NCI-H524 treated with DMSO at 0.1 percent for 48 hours (cell line): ENCODE measurements at regions not wholly inside any gene's neighbourhood (a gene's known extent, or its start where the extent isn't known, plus 50 kb on each side); places are given as distances from the start of the nearest gene placed in this dataset.
"Not testable (repeated sequence)": the region's sequence is repeated elsewhere in the genome, so short reads cannot be mapped to it uniquely, and the experiment has no call there.

Source experiments
- DNase-seq: peaks from one replicate; lab custom pipeline; 2025; lab: John Stamatoyannopoulos, UW

DNA sequence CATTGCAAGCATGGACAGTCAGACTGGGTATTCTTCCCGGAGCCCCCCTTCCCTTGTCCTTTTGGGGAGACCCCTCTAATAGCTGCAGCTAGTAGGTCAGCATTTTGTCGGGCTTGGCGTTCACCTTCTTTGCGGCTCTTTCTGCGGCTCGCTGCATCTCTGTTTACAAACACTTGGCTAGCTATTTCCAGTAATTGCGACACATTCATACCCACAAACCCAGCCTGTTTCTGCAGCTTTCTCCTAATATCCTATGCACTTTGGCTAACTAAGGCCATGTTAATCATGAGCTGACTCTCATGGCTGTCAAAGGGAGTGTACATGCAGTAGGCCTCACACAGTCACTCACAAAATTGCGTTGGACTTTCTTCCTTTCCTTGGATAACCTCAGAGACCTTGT is 716.4 kb downstream of the AMY1C start:
- no peak for DNase-seq

DNA sequence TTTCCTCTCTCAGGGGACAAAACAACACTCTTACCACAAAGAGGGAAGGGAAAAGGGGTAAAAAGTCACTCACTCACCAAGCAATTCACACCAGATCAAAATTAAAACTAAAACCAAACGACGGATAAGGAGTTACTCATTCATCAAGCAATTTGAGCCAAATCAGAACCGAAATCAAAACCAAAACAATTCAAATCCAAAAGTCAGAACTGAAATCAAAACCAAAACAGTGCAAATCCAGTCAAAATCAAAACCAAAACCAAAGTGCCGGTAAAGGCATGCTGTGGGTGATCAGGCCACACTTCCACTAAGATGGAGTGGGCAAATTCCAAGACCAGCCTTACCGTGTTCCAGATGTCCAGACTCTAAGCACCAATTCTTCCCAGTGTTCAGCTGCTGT is 717.9 kb downstream of the AMY1C start:
- DNase-seq = no peak

DNA sequence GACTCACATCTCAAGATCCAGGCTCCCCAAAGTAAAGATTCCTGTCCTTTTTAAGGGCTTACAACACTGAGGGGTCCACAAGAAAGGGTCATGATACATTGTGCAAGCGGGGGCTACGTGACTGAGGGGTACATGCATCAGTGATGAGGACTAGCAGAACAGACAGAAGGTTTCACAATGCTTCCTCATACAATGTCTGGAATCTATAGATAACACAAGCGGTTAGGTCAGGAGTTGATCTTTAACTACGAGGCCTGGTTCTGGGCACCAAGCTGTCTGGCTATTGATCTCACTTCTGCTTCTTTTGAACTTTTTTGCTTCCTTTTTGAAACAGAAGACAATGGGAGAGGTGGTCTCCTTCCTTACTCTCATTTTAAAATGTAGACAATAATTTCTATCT is 718.6 kb downstream of the AMY1C start:
- no peak for DNase-seq

DNA sequence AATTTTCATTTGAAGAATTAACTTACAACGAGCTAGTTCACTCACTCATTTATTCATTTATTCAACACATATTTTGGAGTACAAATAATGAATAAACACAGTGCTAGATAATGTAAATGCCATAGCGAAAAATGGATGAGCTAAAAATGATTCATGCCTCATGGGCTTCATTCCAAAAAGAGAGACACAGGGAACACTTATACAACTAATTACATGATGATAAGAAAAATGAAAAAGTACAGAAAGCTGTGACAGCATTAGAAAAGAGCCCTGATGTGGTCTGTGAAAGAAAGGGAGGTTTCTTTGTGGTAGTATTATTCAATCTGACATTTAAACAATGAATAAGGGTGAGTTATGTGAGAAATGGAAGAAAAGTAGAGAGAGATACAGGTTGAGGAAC is 726.4 kb downstream of the AMY1C start:
- DNase-seq = no peak

DNA sequence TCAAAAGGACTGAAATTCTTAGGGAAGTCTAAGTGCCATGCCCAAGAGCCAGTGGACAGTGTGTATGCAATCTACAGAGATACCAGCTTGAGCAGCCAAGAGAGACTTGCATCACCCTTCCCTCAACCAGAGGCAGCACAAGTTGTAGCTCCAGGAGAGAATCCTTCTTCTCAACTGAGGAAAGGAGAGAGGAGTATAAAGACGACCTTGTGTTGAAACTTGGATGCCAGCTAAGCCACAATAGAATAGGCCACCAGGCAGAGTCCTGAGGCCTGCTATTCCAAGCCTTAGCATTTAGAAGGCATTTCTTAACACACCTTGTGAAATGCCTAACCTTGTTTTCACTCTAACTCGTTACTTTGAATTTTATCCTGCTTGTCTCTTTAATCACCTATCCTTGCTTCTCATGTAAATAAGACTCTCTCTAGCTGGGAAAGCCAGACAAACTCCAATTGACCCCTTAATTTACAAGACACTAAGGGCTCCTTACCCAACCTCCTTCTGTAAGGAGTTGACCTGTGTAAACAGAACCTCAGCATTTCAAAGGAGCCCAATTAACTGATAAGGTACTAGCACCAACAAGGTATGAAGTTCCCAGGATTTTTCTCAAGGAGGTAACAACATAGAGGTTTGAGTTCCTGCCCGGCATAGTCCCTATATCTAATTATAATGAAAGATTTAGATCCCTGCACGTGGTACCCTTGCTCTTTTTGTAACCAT is 738.8 kb downstream of the AMY1C start:
- no peak for DNase-seq

DNA sequence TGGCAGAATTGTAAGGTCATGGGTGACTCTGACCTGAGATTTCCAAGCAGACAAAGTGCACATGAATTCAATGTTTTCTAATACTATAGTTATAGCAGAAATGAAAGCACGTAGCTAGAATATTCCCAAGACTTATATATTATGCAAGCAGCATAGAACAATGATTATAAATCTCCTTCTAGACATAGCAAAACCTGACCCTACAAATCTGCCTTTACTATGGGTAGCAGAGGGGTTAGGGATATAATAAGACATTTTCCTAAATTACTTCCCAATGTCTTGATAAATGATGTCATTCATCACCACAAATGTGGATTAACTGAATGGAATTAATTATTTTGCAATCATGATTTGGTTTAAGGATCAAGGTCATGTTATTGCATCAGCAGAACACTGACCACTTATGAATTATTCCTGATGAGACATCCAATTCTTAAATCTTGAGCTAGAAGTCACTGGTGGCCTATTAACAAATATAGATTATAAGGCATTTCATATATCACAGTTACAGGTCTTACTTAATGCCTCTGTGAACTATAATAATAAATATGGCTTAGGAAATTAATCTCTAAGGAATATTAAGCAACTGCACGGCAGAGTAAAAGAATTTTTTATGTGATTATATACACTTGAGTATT is 776.6 kb downstream of the AMY1C start:
- DNase-seq = no peak

DNA sequence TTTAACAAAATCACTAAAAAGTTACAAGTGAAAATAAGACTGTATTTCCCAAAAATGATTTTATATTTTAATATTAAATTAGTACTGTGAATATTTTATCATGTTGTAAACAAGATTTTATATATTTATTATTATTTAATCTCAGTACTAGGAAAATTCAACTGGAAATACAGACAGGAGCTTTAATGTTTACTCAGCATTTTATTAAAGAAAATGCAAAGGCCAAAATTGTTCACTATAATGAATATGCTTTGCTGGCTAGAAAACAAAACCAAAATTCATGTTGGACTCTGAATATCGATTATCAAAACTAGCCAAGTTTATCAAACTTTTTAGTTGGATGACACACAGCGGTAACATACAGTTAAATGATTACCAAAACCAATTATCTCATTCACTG is 782.3 kb downstream of the AMY1C start:
- no peak for DNase-seq

DNA sequence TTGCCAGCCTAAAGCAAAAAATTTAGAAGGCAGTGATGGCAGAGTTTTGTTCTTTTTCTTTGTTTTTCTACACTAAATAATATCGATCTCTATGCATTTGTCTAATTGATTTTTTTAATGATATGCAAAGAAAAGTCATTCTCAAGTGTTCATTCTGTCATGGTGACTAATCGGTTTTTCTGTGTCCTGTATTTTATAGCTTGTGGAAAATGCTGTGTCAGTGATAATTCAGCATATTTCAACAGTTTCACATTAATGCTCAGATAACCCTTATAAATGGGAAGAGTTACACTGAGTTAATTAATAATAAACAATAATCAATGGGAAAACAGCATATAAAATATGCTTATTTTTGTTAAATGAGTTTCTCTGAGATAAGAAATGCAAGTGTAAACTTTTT is 824.9 kb downstream of the AMY1C start:
- no peak for DNase-seq

DNA sequence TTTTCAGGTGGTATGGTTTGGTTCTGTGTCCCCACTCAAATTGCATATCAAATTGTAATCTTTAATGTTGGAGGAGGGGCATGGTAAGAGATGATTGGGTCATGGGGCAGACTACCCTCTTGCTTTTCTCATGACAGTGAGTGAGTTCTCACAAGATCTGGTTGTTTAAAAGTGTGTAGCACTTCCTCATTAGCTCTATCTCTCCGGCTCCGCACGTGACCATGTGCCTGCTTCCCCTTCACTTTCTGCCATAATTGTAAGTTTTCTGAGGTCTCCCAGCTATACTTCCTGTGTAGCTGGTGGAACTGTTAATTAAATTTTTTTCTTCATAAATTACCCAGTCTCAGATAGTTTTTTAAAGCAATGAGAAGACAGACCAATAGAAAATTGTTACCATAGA is 843.2 kb downstream of the AMY1C start:
- DNase-seq = no peak

DNA sequence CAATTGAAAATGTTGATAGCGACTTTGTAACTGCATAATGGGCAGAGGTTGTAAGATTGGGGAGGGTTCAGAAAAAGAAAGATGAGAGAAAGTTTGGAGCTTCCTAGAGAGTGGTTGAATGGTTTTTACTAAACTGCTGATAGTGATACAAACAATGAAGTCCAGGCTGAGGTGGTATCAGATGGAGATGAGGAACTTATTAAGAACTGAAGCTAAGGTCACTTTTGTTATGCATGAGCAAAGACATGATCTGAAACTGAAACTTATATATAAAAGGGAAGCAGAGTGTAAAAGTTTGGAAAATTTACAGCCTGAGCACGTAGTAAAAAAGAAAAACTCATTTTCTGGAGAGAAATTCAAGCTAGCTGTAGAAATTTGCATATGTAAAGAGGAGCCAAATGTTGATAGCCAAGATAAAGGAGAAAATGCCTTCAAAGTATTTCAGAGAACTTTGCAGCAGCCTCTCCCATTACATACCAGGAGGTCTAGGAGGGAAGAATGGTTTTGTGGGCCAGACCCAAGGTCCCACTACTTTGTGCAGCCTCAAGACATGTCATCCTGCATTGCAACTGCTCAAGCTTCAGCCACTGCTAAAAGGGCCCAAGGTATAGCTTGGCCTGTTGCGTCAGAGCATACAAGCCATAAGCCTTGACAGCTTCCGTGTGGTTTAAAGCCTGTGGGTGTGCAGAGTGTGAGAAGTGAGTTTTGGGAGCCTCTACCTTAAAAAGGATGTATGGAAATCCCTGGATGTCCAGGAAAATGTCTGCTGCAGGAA is 843.9 kb downstream of the AMY1C start:
- no peak for DNase-seq

DNA sequence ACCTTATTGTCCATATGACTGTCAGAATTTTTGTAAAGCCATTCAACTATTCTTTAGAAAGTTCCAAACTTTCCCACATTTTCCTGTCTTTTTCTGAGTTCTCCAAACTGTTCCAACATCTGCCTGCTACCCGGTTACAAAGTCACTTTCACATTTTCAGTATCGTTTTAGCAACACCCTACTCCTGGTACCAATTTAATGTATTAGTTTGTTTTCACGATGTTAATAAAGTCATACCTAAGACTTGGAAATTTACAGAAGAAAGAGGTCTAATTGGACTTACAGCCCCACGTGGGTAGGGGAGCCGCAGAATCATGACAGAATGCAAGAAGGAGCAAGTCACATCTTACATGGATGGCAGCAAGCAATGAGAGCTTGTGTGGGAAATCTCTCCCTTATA is 867.8 kb downstream of the AMY1C start:
- DNase-seq = no peak

DNA sequence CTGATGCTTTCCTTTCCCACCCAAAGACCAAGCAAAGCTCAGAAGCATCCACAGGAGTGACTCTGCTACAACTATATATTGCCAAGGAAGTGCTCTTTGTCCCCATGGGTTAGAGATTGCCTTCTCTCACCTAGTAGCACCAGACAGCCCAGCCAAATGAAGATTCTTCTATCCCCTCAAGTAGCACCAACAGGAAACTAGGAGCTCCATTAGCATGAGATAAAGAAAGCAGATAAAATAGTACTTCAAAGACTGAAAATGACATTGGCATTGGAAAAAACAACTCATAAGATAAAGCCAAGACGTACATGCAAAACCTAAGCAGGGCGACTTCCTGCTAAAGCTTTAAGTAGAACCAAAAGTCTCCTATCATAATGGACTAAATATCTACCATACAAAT is 871.5 kb downstream of the AMY1C start:
- no peak for DNase-seq

DNA sequence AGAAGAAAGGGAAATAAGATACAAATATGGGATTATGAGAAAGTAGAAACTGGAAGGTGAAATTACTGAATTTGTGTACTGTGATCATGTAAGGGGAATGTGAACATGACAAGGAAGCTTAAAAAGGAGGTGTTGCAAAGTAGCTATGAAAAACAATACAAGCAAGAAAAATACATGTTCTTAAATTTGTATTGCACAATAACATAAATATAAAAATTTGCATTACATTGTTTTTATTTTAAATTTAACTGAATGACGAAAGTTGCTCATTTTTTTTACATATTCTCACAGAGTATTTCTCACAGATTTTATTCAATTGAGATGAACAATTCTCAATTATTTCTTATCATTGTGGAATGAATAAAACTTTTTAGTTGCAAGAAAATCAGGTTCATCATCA is 874.8 kb downstream of the AMY1C start:
- DNase-seq = no peak

DNA sequence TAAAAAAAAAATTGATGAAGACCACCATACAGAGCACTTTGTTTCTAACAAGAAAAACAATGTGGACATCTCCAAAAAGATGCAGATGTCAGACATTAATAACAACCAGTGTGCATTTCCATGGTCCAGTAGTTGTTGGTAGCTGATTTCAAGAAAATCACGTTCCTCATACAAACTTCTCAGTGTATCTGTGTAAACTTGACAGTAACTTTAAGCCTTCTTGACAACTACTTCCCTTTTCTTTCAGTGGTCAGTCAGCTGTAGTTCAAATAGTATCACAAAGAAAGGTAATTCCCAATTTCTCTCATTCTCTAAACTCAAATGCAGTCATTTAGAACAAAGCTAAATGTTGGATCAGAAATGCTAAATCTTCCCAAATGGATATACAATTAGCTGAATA is 879.9 kb downstream of the AMY1C start:
- DNase-seq = no peak

DNA sequence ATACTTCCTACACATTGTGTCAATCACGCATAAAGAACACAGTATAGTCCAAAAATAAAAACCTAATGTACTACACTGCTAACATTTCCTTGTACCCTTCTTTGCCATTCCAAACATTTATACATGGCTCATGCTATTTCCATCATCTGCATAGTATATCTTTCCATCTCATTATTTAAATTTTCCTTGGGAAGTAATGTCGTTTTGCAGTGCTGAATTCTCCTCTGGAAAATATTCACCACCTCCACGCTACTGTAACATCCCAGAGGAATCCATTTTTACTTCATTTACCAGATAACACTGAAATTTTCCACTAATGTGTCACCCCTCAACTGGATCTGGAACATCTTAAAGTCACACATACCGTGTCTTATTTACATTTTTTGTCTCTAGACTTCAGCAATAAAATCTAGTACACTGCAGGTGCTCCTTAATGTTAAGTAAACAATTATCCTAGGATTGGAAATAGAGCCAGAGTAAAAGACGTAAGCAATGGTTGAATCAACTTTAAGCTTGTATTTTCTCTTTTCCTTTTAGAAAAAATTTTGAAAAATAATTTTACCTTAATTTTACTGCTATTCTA is 881.0 kb downstream of the AMY1C start:
- no peak for DNase-seq

DNA sequence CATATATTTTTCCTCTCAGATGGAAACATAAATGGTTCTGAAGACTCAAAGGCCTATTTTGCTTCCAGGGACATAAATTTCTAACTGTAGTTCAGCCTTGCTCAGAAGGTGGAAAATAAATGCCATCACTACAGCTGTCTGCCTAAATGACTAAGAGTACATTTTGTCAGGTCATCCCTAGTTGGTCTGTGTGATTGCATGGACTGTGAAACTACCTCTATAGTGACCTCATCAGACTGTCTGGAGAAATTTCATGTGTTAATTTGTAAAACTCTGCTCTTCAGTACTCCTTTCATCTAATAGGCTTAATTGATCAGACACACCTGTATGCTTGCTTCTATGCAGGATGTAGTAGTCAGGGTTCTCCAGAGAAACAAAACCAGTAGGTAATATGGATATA is 886.9 kb downstream of the AMY1C start:
- DNase-seq = peak; percentile 19

DNA sequence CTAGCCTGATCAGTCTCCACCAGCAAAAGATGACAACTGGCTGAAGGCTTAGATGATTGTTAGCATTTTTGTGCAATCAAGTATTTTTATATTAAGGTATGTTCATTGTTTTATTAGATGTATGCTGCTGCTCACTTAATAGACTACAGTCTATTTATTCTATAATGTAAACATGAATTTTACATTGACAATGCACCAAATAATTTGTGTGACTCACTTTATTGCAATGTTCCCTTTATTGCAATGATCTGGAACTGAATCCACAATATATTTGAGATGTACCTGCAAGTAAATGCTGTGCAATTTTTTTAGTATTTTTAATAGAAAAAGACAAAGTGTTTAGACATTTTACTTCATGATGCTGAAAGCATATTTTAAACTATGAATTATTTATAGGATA is 896.5 kb downstream of the AMY1C start:
- DNase-seq = no peak

DNA sequence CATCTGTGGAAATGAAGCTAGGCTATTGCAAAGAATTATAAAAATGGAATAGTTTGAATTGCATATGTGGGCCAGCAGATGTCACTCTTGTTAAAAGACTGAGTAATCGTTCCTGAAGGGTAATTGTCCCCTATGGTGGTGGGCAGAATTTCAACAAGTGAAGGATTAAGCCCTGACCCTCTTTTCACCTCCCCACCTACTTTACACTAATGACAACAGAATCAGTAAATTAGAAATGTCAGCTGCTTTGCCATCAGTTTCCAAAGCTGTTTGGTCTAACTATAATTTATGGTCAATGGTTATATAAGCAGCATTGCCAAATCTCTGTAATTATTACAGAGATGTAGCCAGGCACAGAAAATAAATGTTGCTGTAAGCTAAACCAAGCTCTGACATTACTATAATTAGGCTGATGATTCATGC is 898.6 kb downstream of the AMY1C start:
- DNase-seq = peak; percentile 5

DNA sequence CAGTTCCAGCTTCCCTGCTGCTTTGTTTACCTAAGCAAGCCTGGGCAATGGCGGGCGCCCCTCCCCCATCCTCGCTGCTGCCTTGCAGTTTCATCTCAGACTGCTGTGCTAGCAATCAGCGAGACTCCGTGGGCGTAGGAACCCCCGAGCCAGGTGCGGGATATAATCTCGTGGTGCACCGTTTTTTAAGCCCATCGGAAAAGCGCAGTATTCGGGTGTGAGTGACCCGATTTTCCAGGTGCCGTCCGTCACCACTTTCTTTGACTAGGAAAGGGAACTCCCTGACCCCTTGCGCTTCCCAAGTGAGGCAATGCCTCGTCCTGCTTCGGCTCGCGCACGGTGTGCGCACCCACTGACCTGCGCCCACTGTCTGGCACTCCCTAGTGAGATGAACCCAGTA is 914.7 kb downstream of the AMY1C start:
- not testable (repeated sequence) for DNase-seq

DNA sequence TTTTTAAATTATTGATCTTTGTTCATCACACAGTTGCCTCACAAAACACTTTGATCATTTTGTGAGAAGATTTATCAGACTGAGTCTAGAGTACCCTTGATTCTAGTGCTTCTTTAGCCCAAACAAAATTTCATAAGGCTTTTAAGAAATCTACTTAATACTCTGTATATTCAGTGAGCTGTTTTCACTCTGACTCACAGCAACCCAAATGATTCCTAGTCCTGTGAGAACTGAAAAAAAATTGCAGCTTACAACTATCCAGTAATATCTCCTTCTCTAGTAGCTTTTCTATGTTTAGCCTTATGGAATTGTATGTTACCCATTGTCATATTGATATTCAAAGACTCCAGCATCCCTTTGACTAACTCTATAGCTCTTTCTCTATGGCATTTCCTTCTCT is 915.6 kb downstream of the AMY1C start:
- no peak for DNase-seq

DNA sequence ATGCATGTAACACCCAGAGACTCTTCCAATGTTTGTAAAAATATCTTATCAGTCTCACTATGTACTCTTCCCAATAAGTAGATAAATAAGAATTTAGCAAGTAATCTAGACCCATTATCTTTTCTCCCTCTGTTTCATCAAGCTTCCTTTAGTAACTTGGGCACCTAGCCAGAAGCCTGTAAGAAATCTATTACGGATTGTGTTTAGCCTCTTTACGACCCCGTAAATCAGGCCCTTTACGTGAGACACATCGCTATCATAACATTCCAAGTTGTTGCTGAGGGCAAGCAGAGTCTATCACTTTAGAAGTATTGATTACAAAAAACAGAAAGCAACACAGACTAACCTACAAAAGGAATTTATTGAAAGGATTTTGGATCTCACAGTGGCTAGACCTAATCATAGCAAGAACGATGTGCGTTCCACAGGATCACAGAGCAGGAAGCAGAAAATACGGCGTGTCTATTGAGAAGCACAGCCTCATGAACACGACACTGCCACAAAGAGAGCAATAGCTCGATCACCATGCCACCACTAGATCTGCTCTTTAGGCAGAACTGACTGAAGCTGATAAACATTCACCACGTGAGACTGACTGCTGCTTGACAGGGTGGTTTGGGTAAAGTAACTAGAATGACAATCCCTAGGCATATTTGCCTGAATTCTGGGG is 922.1 kb downstream of the AMY1C start:
- no peak for DNase-seq

DNA sequence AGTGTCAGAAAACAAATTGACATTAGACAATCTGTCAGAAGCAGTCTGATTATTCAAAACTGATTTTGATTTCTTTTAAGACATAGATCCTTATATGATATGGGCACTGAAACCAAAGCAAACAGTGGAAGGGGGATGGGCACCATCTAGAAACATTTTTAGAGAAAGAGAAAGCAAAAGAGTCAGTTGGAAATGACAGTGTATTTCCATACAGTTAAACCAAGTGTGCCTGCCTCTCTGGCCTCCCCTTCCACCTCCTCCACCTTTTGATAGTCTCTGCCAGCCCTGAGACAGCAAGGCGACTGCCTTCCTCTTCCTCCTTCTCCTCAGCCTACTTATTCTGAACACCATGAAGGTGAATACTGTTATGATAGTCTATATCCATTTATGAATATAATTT is 949.7 kb downstream of the AMY1C start:
- no peak for DNase-seq
